Activated CD8-positive, alpha-beta memory T cell treated with anti-CD3 and anti-CD28 coated beads, Interleukin-2, amount 50 U/mL, for 48 hours (primary cell): ENCODE measurements at regions not wholly inside any gene's neighbourhood (a gene's known extent, or its start where the extent isn't known, plus 50 kb on each side); places are given as distances from the start of the nearest gene placed in this dataset.
"Not testable (repeated sequence)": the region's sequence is repeated elsewhere in the genome, so short reads cannot be mapped to it uniquely, and the experiment has no call there.

ENCODE experiments used
- DNase-seq: peaks from one replicate; pipeline ENCODE4 v3.0.0-alpha.2; 2020

DNA sequence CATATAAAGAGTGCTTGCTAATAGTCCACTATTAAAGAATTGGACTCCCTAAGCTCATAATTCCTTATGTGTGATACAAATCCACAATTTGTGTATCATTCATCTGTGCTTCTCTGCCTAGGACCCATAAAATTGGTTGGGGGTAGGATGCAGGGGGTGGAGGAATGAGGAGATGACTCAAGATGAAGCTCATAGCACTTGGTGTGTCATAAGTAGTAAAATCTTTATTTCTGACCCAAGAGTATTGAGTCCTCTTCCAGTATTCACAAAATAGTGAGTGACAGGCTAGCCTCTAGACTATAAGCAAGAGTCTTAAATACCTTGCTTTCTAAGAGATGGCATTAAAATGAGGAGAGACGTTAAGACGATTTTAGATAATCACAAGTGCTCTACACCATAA is 390.9 kb upstream of the CDH19 start:
- no peak for DNase-seq

DNA sequence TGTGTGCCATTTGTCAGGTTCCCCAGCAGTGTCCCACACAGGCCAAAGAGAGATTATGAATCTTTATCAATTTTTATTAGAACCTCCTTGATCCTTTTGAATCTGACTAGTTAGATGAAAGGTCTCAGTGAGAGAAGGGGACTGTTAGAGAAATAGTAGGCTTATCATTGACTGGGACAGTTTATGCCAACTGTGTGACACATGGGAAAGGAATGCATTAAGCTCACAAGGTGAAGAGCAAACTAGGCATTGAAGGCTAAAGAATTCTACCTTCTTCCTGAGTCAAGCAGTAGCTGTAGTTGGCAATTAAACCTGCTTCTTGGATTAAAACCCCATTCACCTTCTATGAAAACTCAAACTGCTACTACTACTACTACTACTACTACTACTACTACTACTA is 389.6 kb upstream of the CDH19 start:
- DNase-seq: no peak

DNA sequence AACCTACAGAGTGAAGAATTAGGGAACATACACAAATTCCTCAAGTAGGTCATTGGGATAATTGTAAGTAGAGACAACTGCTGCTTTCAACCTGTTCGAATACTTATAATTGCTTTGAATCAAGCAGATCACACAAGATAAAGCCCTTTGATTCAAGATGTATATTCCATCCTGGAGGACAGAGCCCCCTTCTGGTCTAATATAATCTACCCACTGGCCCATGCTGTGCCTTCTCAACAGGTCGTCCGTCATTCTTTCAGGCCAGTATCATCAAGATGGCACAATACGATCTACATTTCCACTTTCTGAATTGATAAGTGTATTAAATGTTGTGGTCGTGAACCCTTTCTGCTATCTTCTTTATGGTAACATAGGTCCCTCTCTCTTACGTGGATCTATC is 387.0 kb upstream of the CDH19 start:
- no peak for DNase-seq

DNA sequence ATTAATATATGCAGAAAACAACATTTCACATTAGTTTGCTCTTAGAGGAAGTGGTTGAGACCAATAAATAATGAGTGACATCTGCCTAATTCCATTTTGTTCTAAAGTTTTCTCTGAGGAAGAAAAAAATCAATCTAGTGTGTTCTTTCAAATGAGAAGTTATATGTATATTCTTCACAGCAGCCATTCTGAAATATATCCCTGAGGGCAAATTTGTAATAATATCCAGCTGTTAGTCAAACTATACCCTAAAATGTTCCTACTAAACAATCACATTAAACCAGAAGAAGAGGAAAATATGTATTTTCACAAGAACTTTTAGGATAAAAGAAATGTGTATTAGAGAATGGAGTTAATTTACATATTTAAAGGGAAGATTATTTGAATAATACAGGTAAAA is 375.1 kb upstream of the CDH19 start:
- DNase-seq: no peak

DNA sequence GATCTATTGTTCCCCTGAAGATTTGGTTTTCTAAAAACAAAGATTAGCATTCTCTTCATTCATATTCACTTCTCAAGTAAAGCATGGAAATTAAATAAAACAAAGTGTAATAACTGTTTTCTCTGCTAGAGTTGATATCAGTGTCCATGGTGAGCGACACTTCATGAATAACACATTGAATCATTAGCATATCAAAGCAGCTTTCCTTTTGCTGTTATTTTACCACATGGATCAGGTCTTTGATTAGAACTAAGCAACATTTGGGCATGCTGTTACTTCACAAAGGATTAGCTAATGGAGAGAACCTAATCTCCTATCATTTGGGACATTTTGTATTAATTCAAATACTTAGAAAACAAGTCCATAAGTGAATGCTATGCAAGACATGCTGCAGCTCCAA is 368.8 kb upstream of the CDH19 start:
- no peak for DNase-seq

DNA sequence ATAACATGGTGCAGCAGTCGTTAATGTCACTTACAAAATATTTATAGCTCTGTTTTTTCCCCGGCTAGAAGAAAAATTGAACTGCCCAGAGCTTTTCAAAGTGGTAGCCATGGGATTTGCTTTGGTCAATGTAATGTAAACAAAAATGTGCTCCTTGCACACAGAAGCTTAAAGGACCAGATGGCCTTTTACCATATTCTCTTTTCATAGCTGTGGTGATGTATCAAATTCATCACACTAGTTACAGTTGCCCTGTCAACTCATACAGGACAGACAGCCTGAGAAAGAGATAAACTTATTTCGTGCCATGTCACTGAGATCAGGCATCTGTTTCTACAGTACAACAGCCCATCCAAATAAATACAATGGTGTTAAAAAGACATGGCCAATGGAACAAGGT is 368.1 kb upstream of the CDH19 start:
- no peak for DNase-seq

DNA sequence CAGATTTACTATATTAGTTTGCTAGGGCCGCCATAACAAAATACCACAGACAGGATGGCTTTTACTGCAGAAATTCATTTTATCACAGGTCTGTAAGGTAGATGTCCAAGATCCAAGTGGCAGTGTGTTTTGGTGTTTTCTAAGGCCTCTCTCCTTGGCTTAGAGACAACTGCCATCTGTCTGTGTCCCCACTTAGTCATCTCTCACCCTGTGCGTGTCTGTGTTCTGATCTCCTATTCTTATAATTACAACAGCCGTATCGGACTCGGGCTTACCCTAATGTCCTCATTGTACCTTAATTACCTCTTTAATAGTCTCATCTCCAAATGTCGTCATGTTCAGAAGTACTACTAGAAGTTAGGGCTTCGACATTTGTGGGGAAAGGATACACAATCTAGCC is 362.3 kb upstream of the CDH19 start:
- no peak for DNase-seq

DNA sequence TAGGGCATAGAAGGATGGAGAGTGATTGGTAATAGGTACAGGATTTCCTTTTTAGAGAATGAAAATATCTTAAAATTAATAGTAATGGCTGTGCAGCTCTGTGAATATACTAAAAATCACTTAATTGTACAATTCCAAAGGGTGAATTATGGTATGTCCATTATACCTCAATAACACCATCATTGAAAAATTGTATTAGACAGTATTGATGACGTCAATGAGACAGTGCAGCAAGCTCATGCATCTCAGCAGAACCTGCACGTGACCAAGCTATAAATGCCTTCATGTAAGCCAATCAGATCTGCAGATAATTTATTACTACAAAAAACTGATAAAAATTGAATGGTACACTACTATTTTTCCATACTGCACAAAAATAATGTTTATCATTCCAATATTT is 354.4 kb upstream of the CDH19 start:
- DNase-seq: no peak

DNA sequence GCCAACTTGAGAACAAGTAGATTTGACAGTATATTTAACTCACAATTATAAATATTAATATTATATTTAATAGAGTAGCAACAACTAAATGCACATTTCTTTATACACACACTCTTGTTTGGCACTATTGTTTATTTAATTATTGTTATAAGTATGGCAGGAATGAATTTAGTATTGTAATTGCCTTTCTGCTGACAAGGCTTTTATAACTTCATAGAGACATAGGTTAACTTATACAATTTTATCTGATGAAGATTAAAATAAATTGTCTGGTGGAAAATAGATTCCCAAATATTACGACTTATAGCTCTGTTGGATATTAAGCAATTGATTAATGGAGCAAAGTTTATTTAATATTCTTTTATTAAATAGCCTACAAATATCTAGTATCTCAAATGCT is 347.9 kb upstream of the CDH19 start:
- DNase-seq: no peak

DNA sequence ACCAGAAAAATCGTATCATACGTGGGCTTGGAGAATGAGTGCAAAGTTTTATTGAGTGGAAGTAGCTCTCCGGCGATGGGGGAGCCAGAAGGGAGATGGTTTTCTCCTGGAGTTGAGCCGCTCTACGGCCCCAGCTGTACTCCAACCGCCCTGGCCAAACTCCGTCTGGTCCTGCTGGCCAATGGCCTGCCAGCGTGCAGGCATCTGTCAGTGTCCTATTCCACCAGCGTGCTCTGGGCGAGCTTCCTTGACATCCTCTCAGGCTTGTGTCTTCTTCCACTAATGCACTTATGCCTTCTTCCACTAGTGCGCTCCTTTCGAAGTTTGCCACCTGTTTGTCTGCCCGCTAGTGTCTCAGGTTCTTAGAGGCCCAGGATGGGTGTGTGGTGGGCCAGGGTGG is 345.5 kb upstream of the CDH19 start:
- DNase-seq: no peak

DNA sequence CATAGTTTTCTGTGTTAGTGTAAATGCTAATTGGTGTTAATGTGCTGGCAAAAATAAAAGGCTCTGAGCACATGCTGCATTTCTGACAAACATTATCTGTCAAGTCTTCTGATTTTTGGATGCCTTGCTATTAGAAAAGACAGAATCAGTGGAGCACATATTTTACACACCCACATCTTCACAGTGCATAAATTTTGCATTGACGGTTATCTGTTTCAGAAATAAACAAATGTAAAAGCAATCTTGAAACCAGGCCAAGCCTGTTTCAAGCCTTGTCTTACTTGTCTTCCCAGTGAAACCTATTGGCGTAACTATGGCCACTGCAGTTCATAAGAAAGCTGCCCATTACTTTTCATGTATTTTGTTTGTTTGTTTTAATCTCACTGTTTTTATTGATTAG is 333.7 kb upstream of the CDH19 start:
- DNase-seq: no peak

DNA sequence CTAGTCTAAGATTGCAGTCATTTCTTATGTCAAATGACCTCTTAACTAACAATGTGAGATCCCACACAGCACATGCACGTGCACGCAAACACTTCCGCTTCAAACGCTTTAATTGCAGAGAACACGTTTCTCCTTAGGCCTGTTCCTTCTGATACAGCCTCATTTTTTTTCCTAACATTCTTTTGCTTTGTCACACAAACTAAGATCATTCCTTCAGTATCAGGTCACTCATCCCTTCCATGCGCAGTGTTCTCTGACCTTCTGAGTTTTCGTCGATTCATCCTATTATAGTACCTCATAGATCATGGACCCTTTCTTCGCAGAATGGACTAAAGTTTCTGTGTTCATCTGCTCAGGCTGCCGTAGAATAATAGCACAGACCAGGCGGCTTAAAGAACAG is 327.1 kb upstream of the CDH19 start:
- no peak for DNase-seq

DNA sequence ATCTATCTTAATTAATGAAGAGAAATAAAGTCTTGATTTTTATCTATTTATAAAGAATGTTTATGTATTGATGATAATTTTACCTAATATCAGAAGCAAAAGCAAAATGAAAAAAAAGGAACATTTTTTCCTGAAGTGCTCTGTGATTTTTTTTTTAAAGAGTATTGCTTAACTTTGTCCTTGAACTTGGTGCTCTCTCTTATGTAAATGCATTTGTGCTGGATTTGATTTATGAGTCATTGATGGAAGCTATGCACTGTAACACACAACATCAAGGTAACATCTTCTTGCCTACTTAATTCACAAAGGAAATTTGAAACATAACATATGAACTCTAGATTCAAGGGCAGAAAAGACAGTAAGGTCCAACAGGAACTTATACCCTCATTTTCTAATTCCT is 312.9 kb upstream of the CDH19 start:
- DNase-seq: no peak

DNA sequence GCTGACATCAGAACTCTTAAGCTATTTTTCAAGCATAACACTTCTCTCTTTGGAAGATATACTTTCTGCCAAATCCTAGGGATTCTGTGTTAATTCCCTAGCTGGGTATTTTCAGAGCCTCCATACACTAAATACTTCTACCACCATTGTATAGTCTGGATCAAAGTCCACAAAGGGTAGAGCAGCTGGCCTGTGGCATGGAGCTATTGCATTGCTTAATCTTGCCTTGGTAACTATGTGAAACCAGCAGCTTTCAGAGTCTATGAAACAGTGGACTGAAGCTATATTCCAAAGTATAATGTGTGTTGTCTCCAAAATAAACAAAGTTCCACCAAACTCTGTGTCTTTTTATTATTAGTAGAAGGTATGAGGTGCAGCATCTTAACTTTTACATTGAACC is 296.9 kb upstream of the CDH19 start:
- DNase-seq: no peak

DNA sequence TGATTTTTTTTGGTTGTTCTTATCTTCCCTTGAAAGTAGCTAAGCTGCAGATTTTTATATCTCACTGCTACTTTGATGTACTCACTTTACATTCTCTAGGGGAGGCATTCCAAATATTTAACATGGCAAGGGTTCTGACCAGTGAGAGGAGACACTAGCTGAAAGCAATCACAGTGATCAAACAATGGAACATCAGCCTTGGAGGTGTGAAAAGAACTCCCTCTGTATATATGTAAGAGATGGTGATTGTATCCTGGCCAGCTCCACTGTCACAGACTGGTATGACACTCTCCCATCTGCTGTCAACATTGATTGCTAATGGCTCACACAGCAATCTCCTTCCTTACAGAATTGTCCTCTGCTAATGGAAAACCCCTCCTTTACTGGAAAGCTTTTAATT is 291.7 kb upstream of the CDH19 start:
- no peak for DNase-seq

DNA sequence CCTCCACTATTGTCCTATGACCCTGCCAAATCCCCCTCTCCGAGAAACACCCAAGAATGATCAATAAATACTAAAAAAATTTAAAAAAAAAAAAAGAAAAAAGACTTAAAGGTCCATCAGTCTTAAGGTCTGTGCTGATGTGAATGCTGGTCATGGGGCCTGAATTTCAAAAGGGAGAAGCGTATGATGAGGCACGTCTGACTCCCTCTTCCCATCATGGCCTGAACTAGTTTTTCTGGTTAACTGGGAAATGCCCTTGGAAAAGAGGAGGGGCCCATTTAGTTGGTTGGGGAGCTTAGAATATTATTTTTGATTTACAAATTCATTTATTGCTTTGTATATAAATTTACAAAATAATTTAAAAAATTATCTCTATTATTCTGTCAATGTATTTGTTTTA is 291.0 kb upstream of the CDH19 start:
- DNase-seq: no peak

DNA sequence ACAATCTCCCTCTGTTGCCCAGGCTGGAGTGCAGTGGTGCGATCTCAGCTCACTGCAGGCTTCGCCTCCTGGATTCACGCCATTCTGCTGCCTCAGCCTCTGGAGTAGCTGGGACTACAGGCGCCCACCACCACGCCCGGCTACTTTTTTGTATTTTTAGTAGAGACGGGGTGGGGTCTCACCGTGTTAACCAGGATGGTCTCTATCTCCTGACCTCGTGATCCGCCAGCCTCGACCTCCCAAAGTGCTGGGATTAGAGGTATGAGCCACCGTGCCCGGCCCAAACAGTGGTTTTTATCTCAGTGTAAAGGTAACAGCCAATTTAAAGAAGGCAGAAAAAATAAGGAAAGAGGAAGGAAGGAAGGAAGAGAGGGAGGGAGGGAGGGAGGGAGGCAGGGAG is 288.5 kb upstream of the CDH19 start:
- DNase-seq: not testable (repeated sequence)

DNA sequence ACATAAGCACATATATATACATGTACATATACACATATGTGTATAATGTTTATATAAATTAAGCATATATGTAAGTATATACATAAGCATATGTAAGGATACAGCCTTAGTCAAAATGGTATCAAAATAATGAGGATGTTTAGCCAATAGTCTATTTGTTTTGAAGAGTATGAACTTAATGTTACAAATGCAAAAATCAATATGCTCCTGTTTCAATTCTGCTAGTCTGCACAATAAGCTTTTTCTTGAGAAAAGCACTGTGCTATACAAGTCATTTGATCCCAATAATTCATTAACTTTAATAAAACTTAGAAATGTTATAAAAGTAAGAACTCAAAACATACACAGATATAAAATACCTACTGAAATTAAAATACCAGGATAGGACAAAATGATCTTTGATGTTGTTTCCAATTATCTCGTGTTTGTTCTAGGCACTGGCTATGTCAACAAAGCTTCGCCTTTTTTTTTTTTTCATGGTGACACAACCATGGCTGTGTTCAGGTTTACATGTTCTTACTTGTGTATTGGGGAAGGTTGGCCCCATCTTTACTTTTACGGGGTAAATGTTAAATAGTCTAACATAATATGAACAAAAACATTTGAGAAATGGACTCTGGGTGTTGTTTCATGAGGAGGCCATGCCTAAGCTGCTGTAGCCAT is 271.1 kb upstream of the CDH19 start:
- DNase-seq: no peak

DNA sequence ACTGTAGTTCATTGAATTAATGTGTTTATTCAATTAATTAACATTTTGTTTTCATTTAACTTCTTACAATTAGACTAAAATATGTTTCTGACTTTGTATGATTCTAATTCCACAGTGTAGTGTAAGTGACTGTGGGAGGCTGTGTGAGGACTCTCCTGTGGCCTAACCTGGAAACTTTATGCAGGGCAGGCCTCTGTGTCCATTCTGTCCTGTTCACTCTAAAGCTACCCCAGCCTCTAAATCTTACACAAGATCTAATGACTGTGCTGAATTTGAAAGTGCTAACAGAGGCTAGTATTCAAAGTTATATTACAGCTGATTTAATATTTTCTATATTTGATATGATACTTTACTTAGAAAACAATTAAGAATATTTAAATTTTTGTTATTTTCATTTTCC is 270.5 kb upstream of the CDH19 start:
- no peak for DNase-seq

DNA sequence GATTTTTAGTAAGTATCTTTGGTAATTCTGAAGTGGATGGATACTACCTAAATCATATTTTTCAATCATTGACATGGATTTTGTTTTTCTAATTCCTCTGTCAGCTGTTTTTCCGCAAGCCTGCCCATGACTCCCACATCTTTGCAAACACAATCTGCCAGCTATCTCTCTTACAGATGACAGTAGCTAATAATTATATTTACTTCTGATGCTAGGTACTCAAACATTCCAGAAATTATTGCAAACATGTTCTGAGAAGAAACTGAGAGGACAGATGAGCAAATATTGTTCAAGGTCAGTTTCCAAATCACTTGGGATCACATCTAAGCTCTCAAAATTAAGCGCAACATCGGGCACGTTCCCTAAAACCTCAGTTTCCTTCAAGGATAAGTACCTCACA is 270.0 kb upstream of the CDH19 start:
- DNase-seq: no peak

DNA sequence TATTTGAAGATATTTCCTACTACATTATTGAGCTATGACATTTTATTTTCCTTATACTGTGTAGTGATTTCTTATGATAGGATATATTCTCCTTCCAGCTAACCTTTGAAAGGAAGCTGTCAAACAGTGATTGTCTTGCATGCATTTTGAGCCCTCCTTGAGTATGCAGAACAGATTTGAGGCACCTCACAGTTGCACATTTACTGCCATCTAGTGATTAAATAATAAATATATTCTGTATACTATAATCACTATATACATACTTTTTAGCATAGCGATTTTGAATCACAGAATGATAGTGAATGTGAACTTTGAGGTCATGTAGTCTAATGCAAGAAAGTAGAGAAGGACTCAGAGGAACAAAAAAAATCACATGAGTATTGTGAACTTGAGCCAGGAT is 268.4 kb upstream of the CDH19 start:
- no peak for DNase-seq

DNA sequence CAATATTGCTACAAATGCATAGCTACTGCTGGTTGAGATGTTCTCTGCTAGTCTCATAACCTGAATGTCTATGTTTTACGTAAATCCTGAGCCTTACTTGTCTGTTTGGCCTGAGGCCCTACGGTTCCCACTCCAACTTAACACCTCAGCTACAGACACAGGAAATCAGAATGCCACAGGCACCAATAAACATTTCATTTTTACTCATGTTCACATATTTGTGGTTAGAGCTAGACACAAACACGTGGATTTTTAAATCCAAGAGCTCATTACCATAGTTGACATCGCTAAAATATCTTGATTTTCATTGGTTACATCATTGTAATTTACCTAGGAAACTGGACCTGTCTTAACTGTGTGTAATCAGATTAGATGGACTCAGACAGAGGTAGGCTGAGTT is 263.8 kb upstream of the CDH19 start:
- DNase-seq: no peak

DNA sequence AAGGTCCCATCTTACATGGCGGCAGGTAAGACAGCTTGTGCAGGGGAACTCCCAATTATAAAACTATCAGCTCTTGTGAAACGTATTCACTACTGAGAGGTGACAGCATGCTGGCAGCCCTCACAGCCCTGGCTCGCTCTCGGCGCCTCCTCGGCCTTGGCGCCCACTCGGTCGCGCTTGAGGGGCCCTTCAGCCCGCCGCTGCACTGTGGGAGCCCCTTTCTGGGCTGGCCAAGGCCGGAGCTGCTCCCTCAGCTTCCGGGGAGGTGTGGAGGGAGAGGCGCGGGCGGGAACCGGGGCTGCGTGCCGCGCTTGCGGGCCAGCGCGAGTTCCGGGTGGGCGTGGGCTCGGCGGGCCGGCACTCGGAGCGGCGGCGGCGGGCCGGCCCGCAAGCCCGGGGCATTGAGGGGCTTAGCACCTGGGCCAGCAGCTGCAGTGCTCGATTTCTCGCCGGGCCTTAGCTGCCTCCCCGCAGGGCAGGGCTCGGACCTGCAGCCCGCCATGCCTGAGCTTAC is 262.6 kb upstream of the CDH19 start:
- not testable (repeated sequence) for DNase-seq

DNA sequence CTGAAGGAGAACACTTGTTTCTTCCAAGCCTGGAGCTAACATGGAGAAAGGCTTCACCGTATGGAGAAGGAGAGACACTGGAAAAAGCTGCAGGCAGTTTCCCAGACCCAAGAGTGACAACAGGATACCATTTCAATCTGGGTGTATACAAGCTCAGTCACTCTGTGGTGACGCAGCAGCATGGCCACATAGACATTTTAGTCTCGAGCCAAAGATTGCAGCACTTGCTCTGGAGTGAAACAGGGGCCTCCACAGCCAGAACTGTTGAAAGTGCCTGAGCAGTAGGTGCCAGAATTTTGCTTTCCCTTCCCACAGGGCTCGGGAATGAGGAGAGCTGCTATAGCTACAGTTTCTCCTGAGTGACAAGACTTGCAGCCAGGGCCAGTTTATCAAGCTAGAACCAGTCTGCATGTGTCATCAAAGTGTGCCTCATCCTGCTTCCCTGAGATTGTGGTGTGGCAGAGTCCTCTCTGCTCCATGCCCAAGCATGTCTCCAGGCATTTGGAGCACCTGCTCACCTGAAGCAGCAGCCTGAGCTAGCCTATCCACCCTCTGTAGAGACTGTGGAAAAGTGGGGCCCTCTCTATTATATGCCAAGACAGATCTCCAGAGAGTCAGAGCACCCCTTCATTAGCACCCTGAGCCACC is 234.6 kb upstream of the CDH19 start:
- DNase-seq: no peak

DNA sequence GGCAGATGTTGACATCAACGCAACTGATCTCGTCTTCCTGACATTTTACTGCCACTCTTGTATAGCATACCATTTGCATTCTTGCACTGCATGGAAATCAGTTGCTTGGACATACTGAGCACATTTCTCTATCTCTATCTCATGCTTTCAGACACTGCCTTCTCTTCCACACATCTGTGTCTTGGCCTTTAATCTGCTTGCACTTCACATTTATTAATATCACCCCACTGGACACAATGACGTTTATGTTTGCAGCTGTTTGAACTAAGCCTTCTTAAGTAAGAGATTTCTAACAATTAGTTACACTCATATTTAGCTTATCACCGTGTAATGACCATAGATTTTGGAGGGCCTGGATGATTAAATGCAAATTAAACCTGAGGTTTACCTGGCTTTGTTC is 229.8 kb upstream of the CDH19 start:
- no peak for DNase-seq
